GM19468 (cell line): ENCODE measurements at regions not wholly inside any gene's neighbourhood (a gene's known extent, or its start where the extent isn't known, plus 50 kb on each side); places are given as distances from the start of the nearest gene placed in this dataset.

ENCODE experiments used
- ATAC-seq: cut with Tn5 transposase; IDR thresholded peaks from one replicate; pipeline ENCODE4 v1.9.1; 2021; ENCODE audit warnings: mild to moderate bottlenecking, moderate library complexity, moderate number of reproducible peaks; ENCODE audit not compliant: unreplicated experiment; ENCODE audit errors: extremely low read depth

DNA sequence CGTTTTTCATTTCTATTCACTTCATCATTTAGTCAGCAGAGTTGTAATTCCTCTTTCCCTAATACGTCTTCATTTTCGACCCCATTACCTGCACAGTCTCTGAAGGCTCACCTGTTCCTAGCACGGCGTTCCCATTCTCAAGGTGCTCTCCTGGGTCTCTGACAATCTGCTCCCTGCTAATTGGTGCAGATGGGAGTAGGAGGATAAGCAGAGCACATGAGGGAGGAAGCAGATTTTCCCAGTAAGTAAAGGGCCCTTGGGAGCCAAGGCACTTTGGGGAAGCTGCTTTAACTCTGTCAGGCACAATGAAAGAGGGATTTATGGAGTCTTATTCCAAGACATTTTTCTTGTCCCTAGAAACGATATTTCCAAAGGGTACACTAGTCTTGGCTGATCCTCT, 466.4 kb downstream of the STIM2 start:
- no peak for ATAC-seq

GRCh38 chr4:27327421-27328181, 467.0 kb downstream of the STIM2 start:
- no peak for ATAC-seq

DNA sequence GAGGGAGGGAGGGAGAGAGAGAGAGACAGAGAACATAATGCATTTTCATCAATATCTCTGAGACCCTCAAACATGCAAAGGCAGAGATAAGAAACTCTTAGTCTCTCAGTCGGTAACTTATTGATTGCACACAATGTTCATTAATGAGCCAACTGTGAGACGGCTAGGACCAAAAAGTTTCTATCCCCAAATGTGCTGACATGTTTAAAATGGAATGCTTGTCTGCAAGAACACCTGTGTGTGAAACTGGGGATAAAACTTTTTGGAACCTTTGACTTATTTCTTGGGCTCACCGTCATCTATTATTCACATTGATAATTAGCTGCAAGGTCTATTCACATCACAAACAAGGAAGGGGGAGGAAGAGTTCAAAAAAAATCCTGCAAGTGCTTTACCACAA, 477.9 kb downstream of the STIM2 start:
- no peak for ATAC-seq

DNA sequence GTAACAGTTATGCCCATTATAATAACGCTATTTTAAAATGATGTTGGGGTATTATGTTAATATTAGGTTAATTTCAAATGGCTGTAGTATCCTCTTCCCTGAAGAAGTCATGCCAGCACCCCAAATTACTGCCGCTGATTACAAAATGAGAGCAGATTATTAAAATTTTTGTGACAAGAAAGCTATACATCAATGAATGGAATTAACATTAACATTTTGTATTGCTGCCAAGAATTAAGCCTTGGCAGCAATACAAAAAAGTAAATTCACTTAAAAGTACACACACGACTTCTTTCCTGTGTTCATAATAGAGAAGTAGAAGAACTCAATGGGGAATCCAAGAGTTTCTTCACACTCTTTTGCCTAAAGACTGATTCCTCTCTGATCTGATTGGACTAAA, 482.8 kb downstream of the STIM2 start:
- no peak for ATAC-seq

GRCh38 chr4:27350161-27350560, 489.5 kb downstream of the STIM2 start:
- ATAC-seq: no peak

GRCh38 chr4:27357283-27357682, 496.6 kb downstream of the STIM2 start:
- ATAC-seq: no peak

DNA sequence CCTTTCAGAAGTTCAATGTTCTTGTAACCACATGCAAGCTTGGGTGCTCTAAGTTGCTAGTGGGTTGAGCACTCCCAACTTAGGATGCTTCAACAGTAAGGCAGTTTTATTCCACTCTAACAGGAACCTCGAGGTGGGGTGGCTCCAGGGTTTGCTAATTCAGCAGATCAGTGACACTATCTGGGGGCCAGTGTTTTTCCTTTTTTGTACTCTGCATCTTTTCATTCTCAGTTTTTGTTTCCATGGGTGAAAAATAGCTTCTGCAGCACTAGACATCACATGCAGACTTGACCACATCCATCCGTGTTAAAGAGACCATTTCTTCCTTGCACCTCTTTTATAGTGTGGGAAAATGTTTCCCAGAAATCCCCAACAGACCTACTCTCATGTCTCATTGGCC, 497.6 kb downstream of the STIM2 start:
- ATAC-seq: no peak

DNA sequence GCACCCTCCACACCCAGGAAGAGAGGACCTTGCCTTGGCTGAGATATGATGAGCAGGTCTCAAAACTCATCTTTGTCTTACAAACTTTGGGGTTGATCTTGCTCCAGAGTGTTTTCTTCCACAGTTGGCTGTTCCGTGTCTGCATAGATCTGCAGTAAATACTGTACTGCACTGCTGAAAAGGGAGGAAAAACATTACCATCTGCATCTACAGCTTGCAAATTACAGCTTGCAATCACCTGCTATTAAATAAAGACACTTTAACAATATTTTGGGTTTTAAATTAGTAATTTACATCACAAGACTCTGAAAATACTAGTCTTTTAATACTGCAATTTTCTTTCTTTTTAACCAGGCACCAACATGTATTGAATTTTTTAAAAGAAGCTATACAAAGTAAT, 499.5 kb downstream of the STIM2 start:
- ATAC-seq: no peak

- no peak for ATAC-seq
These were observed 500.2 kb downstream of the STIM2 start for GRCh38 chr4:27360790-27361267.

DNA sequence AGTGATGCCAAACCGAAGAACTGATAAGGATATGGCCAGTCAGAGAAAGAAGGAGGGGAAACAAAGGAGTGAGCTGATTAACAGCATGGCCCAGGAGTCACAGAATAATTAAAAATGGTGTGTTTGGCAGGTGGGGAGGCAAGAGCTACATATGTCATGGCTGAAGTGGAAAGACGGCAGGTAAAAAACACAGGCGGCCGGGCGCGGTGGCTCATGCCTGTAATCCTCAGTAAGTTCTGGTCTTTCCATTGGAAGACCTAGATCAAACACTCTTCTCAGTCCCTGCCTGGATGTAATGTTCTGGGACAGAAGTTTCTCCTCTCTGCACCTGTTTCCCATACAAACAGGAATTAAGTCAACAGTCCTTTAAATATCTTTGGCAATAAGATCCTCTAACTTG, 503.9 kb downstream of the STIM2 start:
- no peak for ATAC-seq

DNA sequence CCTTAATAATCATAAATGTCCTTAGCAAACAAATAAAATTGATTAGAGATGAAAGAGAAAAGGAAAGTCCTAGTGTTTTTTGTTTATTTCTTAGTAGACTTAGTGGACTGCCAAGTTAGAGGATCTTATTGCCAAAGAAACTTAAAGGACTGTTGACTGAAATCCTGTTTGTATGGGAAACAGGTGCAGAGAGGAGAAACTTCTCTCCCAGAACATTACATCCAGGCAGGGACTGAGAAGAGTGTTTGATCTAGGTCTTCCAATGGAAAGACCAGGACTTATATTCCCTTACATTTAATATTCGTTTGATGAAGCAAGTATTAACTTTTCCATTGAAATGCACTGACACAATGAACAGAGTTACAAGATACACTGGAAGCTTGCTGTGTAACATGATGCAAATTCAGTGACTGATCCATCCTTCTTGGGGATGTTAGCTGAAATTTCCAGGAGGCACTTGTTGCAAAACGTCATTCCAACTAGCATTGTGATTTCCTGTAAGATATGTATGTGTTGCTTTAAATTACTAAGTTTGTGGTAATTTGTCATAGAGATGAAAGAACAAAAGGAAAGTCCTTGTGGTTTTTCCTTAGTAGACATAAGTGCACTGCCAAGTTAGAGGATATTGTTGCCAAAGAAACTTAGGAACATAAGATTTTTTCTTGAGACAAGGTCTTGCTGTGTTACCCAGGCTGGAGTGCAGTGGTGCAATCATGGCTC, 505.6 kb downstream of the STIM2 start:
- ATAC-seq: no peak

DNA sequence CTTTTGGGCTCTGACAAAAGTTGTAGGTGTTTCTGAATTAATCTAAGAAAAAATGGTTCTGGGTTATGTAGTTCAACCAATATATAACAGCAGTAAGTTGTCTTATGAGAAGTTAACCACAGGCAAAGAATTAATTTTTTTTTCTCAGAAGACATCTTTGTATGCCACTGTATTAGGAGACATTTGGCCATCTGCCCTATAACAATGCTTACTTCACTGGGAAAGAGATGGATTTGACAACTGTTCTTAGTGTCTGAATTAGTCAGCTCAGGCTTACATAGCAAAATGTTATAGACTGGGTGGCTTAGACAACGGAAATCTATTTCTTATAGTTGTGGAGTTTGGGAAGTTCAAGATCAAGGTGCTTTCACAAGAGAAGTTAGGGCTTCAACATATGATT, 508.1 kb downstream of the STIM2 start:
- no peak for ATAC-seq

- no peak for ATAC-seq
These were observed 521.2 kb downstream of the STIM2 start for GRCh38 chr4:27381815-27382214.

GRCh38 chr4:27387711-27388110, 527.1 kb downstream of the STIM2 start:
- no peak for ATAC-seq

- ATAC-seq: no peak
These were observed 537.2 kb downstream of the STIM2 start for GRCh38 chr4:27397886-27398285.

GRCh38 chr4:27398631-27399310, 538.1 kb downstream of the STIM2 start:
- ATAC-seq: no peak

DNA sequence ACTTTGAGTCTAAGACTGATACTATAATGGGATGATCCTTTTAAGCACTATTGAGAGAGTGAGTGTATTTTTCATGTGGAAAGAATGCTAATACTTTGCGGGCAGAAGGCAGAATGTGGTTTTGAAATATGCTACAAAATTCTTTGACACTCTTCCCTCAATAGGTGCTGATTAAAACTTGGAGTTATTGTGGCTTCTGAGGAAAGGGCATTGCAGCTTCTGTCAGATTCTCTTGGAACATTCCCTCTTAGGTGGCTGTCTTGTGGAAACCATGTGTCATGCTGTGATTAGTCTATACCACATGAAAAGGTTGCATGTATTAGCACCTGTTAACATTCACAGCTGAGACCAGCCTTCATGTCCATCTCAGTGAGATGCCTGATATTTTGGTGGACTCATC, 547.0 kb downstream of the STIM2 start:
- ATAC-seq: no peak

DNA sequence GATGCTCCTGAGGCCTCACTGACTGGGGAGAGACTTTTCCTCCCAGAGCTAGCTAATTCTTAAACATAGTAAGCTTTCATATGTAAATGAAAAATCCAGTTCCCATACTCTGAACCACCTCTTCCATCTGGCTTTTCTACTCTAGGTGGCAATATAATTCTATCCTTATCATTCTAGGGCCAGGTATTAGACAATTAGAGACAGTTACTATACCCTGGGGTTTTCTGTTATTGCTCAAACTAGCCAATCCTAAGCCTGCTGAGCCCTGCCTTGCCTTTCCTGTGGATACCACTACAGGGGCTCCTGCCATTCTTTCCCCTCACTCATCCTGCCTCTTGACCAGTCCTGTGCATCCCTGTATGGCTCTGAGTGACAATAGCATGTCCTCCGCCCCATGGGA, 552.0 kb downstream of the STIM2 start:
- ATAC-seq: no peak

DNA sequence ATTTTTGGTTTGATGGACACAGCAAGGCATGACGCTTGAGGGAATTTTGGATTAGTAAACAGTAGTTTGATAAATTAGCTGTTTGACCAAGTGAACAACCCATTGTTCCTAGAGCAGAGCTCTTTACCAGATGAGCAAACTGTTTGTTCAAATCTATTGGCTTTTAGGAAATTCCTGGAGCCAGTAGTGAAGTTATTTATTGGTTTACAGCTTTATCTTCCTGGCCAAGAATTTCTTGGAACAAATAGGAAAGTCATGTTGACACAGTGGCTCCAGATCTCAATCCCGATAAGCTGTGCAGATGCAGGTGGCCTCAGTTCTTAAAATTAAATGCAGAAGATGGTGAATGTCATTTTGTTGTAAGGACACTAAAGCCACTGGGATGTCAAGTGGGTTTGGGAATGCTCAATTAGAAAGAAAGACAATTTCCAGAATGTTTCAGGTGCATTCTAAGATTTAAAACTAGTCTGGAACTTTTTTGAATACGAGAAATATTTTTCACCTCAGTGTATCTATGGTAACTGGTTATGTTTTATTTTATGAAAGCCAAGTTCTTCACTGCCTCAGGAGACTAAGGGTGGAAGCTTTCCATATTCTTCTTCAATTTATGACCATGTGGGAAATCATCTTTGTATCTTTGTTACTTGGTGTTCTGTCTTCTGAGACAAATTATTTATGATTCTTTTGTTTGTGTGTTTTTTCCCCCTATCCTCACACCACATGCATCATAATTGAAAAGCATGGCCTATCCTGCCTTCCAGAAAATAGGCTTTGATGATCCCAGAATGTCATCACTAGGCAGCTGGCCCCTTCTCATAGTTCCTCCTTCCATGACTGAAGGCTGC, 554.5 kb downstream of the STIM2 start:
- ATAC-seq: no peak

GRCh38 chr4:27428661-27429060, 568.0 kb downstream of the STIM2 start:
- ATAC-seq: no peak
